Activated CD4-positive, alpha-beta T cell treated with anti-CD3 and anti-CD28 coated beads, Interleukin-2, Interleukin-6, amounts not matched to agents 100 ng/mL and 50 ng/mL, durations not matched to agents 16 hours and 8 hours (primary cell): ENCODE measurements at regions not wholly inside any gene's neighbourhood (a gene's known extent, or its start where the extent isn't known, plus 50 kb on each side); places are given as distances from the start of the nearest gene placed in this dataset.

Source experiments
- DNase-seq: peaks from one replicate; pipeline ENCODE4 v3.0.0-alpha.2; 2020

GRCh38 chr4:147056940-147057610, 111.4 kb upstream of the TTC29 start:
- no peak for DNase-seq

- DNase-seq, result no peak
Observed at GRCh38 chr4:147057611-147058190, 112.0 kb upstream of the TTC29 start.

GRCh38 chr4:147059064-147059731, 113.5 kb upstream of the TTC29 start:
- DNase-seq, result no peak

GRCh38 chr4:147060151-147060931, 114.7 kb upstream of the TTC29 start:
- no peak for DNase-seq

- no peak for DNase-seq
Observed at GRCh38 chr4:147064856-147065255, 119.2 kb upstream of the TTC29 start.

GRCh38 chr4:147068564-147068963, 122.9 kb upstream of the TTC29 start:
- DNase-seq, result no peak

- DNase-seq, result no peak
Observed at GRCh38 chr4:147071209-147071740, 125.6 kb upstream of the TTC29 start.

- no peak for DNase-seq
Observed at GRCh38 chr4:147076179-147076578, 130.5 kb upstream of the TTC29 start.

- DNase-seq, result no peak
Observed at GRCh38 chr4:147076728-147077127, 131.1 kb upstream of the TTC29 start.

- DNase-seq, result no peak
Observed at GRCh38 chr4:147078362-147078761, 132.7 kb upstream of the TTC29 start.

GRCh38 chr4:147078875-147079658, 133.4 kb upstream of the TTC29 start:
- DNase-seq, result no peak

GRCh38 chr4:147084861-147085260, 139.2 kb upstream of the TTC29 start:
- no peak for DNase-seq

GRCh38 chr4:147085781-147086180, 140.1 kb upstream of the TTC29 start:
- DNase-seq, result no peak

- no peak for DNase-seq
Observed at GRCh38 chr4:147088146-147088545, 142.5 kb upstream of the TTC29 start.

GRCh38 chr4:147090486-147090885, 144.8 kb upstream of the TTC29 start:
- DNase-seq, result no peak

GRCh38 chr4:147093206-147093605, 147.5 kb upstream of the TTC29 start:
- no peak for DNase-seq

- no peak for DNase-seq
Observed at GRCh38 chr4:147094238-147094637, 148.6 kb upstream of the TTC29 start.

- peak; percentile 40 for DNase-seq
Observed at GRCh38 chr4:147096667-147097604, 151.3 kb upstream of the TTC29 start.

- DNase-seq, result no peak
Observed at GRCh38 chr4:147101678-147102077, 156.0 kb upstream of the TTC29 start.

GRCh38 chr4:147102596-147102995, 156.9 kb upstream of the TTC29 start:
- DNase-seq, result no peak

- no peak for DNase-seq
Observed at GRCh38 chr4:147103403-147103946, 157.8 kb upstream of the TTC29 start.
